ENCODE measurements at regions not wholly inside any gene's neighbourhood (a gene's known extent, or its start where the extent isn't known, plus 50 kb on each side); places are given as distances from the start of the nearest gene placed in this dataset.

- TF ChIP-seq ZBTB33 (IDR thresholded peaks at IDR 0.05): no peak
- no peak for TF ChIP-seq ATF2 (IDR thresholded peaks at IDR 0.05; ENCODE audit: low read length)
- TF ChIP-seq DPF2 (IDR thresholded peaks at IDR 0.05): no peak
- no peak for TF ChIP-seq CTCF (IDR thresholded peaks at IDR 0.05 in 2 of 3, conservative IDR thresholded peaks at IDR 0.05 in 1 of 3; ENCODE audit: control insufficient read depth in 2 of 3, extremely low read depth in 1 of 3, insufficient read depth in 1 of 3, low read depth in 3 of 3, low read length in 3 of 3)
- TF ChIP-seq EGR1 (IDR thresholded peaks at IDR 0.05; ENCODE audit: borderline replicate concordance in 1 of 2, low read depth in 2 of 2, low read length in 2 of 2): no peak
- no peak for TF ChIP-seq MEF2B (IDR thresholded peaks at IDR 0.05; ENCODE audit: partially characterized antibody, poor library complexity, severe bottlenecking)
- no peak for TF ChIP-seq POLR2A (IDR thresholded peaks at IDR 0.05; ENCODE audit: low read depth, low read length)
- TF ChIP-seq RELA (IDR thresholded peaks at IDR 0.05; ENCODE audit: borderline replicate concordance, partially characterized antibody): no peak
- no peak for TF ChIP-seq ATF7 (IDR thresholded peaks at IDR 0.05; ENCODE audit: low read depth)
- TF ChIP-seq SIX5 (IDR thresholded peaks at IDR 0.05; ENCODE audit: low read depth, low read length, severe bottlenecking): no peak
These were observed 199.6 kb downstream of the EFHB start for GRCh38 chr3:19734453-19734852.
